KMS-11 (cell line): ENCODE measurements at regions not wholly inside any gene's neighbourhood (a gene's known extent, or its start where the extent isn't known, plus 50 kb on each side); places are given as distances from the start of the nearest gene placed in this dataset.

ENCODE experiments used
- H2AFZ ChIP-seq: fragments of 200-600 bp; sonication (generic); 2 replicates; pipeline ENCODE4 v1.6.1; 2016; ENCODE audit warnings: antibody characterized with exemption, mixed run types, low read depth
- H3K27ac ChIP-seq: fragments of 200-600 bp; sonication (generic); 2 replicates; pipeline ENCODE4 v1.6.1; 2016; ENCODE audit warnings: mild to moderate bottlenecking, mixed run types
- H3K27me3 ChIP-seq: fragments of 200-600 bp; sonication (generic); 2 replicates; pipeline ENCODE4 v1.6.1; 2017; ENCODE audit warnings: mild to moderate bottlenecking, low read depth, mixed run types, moderate library complexity; ENCODE audit not compliant: insufficient read depth
- H3K36me3 ChIP-seq: fragments of 200-600 bp; sonication (generic); 2 replicates; pipeline ENCODE4 v1.6.1; 2017; ENCODE audit warnings: mild to moderate bottlenecking, mixed run types; ENCODE audit not compliant: insufficient read depth
- H3K4me1 ChIP-seq: fragments of 200-600 bp; sonication (generic); 2 replicates; pipeline ENCODE4 v1.6.1; 2016; ENCODE audit warnings: mild to moderate bottlenecking, low read depth, mixed run types; ENCODE audit not compliant: poor library complexity, severe bottlenecking
- H3K4me2 ChIP-seq: fragments of 200-600 bp; sonication (generic); 2 replicates; pipeline ENCODE4 v1.7.0; 2016; ENCODE audit warnings: mild to moderate bottlenecking, mixed run types
- H3K4me3 ChIP-seq: fragments of 200-600 bp; sonication (generic); IDR thresholded peaks from 2 replicates; pipeline ENCODE4 v1.6.1; 2017; ENCODE audit warnings: low read depth, low read length, mixed read lengths; ENCODE audit not compliant: insufficient read depth
- H3K79me2 ChIP-seq: fragments of 200-600 bp; sonication (generic); 2 replicates; pipeline ENCODE4 v1.6.1; 2016; ENCODE audit warnings: low read depth, mixed run types; ENCODE audit not compliant: insufficient read depth
- H3K9ac ChIP-seq: fragments of 200-600 bp; sonication (generic); 2 replicates; pipeline ENCODE4 v1.6.1; 2016; ENCODE audit warnings: mild to moderate bottlenecking, mixed run types
- H4K20me1 ChIP-seq: fragments of 200-600 bp; sonication (generic); 2 replicates; pipeline ENCODE4 v1.6.1; 2016; ENCODE audit warnings: mild to moderate bottlenecking, mixed run types; ENCODE audit not compliant: insufficient read depth
- TF ChIP-seq, protein P1 (sequence below): fragments of 200-600 bp; sonication (generic); conservative IDR thresholded peaks from 2 replicates; pipeline ENCODE4 v1.6.1; 2017; ENCODE audit warnings: low read depth, mild to moderate bottlenecking, antibody characterized with exemption, low read length, moderate library complexity, mixed read lengths

DNA sequence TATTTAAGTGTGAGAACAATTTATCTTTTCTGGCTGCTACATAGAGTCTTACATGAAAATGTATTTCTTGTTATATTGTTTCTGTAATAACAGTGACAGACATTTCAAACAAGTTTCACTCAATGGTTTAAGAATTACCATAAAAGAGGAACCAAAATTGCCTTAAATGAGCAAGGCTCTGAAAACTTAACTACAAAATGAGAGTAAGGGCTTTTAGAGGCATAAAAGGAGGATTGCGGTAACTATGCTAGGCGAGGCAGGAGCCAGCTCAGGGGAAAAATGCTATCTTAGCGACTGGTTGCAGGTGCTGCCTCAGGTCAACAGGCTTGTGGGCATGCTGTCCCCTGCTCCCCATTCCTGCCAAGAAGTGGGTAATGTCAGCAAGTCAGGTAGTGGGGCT is 81.7 kb upstream of the MSI2 start:
- H3K79me2 ChIP-seq, result no peaks in the 10 kb centered on the region
- H3K9ac ChIP-seq, result no peak overlapping the region
- H3K4me3 ChIP-seq, result no peak overlapping the region
- H3K4me2 ChIP-seq, result no peak overlapping the region
- H3K4me1 ChIP-seq, result peaks cover 24% of the 10 kb centered on the region
- no peaks in the 10 kb centered on the region for H4K20me1 ChIP-seq
- H2AFZ ChIP-seq, result no peak overlapping the region
- H3K36me3 ChIP-seq, result no peaks in the 10 kb centered on the region
- H3K27ac ChIP-seq, result no peak overlapping the region
- TF ChIP-seq, protein P1, sequence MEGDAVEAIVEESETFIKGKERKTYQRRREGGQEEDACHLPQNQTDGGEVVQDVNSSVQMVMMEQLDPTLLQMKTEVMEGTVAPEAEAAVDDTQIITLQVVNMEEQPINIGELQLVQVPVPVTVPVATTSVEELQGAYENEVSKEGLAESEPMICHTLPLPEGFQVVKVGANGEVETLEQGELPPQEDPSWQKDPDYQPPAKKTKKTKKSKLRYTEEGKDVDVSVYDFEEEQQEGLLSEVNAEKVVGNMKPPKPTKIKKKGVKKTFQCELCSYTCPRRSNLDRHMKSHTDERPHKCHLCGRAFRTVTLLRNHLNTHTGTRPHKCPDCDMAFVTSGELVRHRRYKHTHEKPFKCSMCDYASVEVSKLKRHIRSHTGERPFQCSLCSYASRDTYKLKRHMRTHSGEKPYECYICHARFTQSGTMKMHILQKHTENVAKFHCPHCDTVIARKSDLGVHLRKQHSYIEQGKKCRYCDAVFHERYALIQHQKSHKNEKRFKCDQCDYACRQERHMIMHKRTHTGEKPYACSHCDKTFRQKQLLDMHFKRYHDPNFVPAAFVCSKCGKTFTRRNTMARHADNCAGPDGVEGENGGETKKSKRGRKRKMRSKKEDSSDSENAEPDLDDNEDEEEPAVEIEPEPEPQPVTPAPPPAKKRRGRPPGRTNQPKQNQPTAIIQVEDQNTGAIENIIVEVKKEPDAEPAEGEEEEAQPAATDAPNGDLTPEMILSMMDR, result no peak
- H3K27me3 ChIP-seq, result no peaks in the 10 kb centered on the region

DNA sequence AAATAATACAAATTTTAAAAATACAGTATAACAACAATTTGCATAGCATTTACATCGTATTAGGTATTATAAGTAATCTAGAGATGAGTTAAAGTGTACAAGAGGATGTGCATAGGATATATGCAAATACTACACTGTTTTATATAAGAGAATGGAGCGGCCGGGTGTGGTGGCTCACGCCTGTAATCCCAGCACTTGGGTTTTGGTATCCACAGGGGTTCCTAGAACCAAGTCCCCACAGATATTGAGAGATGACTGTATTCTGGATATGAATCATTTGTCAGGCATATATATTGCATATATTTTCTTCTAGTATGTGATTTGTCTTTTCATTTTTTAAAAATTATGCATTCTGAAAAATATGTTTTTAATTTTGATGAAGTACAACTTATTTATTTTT is 77.5 kb upstream of the MSI2 start:
- Histone ChIP-seq H2AFZ (no peak overlapping the region), H3K4me2 (no peak overlapping the region), H4K20me1 (no peaks in the 10 kb centered on the region), H3K4me3 (no peak overlapping the region), H3K27me3 (no peaks in the 10 kb centered on the region), H3K4me1 (peaks cover 15% of the 10 kb centered on the region), H3K9ac (no peak overlapping the region), H3K79me2 (no peaks in the 10 kb centered on the region), H3K27ac (no peak overlapping the region), H3K36me3 (no peaks in the 10 kb centered on the region)
- TF ChIP-seq, protein P1, result no peak

DNA sequence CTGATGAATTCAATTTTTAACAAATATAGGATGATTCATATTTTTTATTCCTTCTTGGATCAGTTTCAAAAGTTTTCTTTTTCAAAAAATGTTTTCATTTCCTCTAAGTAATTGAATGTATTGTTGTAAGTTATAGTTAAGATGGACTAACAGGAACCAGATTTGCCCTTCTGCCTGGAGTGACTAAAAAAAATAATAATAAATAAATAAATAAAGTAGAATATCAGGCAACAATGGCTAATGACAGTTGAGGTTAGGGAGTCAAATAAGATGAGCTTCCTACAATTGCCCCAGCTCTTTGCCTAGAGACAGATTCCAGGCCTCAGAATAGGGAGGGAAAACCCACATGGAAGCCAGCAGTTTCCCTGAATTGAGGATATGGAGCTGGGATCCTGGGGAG is 73.7 kb upstream of the MSI2 start:
- no peak overlapping the region for H2AFZ ChIP-seq
- no peaks in the 10 kb centered on the region for H4K20me1 ChIP-seq
- no peaks in the 10 kb centered on the region for H3K79me2 ChIP-seq
- peak overlapping the region; percentile 76; the same call in 1 of the 2 replicates for H3K27ac ChIP-seq
- TF ChIP-seq, protein P1, result no peak
- no peak overlapping the region for H3K4me3 ChIP-seq
- no peak overlapping the region for H3K9ac ChIP-seq
- H3K27me3 ChIP-seq, result no peaks in the 10 kb centered on the region
- H3K4me1 ChIP-seq, result peaks cover 26% of the 10 kb centered on the region
- no peaks in the 10 kb centered on the region for H3K36me3 ChIP-seq
- no peak overlapping the region; the same call in 1 of the 2 replicates for H3K4me2 ChIP-seq

DNA sequence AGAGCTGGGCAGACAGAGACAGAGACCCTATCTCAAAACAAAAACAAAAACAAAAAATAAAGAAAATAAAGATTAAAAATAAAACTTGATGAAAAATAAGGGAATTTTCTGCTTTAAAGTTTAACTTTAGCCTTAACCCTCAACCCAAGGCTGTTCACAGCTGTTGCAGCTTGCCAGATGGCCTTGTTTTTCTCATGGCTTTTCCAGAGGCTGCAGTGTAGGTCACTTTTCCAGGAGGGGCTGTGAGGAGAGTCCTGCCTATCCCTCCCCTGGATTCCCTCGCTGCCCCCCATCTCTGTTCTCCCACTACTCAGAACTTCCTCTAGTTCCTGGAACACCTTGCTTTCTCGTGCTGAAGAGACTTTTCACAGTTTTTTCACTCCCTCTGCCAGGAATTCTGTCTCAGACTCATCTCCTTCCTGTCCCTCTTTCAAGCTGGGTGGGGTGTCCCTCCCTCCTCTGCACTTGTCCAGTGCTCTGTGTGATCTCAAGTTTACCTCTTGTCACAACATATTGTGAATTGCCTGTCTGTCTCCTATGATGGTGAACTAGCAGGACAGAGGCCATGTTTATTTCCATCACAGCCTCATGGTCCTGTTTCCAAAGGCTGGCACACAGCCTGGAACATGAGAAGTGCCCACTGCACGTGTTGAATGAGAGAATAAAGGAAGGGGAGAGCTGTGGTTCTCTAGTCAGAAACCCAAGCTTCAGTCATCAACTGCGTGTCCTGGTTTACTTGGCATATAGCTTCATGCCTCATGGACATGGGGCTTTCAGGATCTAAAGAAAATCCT is 69.9 kb upstream of the MSI2 start:
- no peaks in the 10 kb centered on the region for H3K36me3 ChIP-seq
- H3K4me2 ChIP-seq, result no peak overlapping the region
- H3K4me3 ChIP-seq, result no peak overlapping the region
- no peaks in the 10 kb centered on the region for H4K20me1 ChIP-seq
- TF ChIP-seq, protein P1, result no peak
- no peaks in the 10 kb centered on the region for H3K79me2 ChIP-seq
- H3K4me1 ChIP-seq, result peaks cover 26% of the 10 kb centered on the region
- H2AFZ ChIP-seq, result no peak overlapping the region
- no peak overlapping the region for H3K9ac ChIP-seq
- no peaks in the 10 kb centered on the region for H3K27me3 ChIP-seq
- H3K27ac ChIP-seq, result no peak overlapping the region
